ENCODE measurements at regions not wholly inside any gene's neighbourhood (a gene's known extent, or its start where the extent isn't known, plus 50 kb on each side); places are given as distances from the start of the nearest gene placed in this dataset.
"Not testable (repeated sequence)": the region's sequence is repeated elsewhere in the genome, so short reads cannot be mapped to it uniquely, and the experiment has no call there.

- DNase-seq = no peak
These were observed 484.2 kb downstream of the ZNF536 start for GRCh38 chr19:30856376-30856775.

DNA sequence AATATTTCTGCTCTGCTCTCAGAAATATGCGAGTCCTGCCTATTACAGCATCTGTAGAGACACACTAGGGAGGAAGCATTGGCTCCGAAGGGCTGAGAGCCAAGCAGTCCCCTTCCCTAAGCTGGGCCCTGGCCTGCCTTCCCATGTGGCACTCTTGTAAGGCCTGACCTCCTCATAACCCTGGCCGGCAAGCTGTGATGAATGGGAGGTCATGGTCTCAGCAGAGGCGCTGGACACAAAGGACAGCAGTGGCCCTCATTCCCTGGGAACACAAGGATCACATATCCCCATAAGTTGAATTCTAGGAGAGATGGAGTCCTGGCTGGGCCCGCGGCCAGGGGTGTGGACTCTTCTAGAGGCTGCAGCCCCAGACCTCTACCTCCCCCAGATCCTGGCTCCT is 483.3 kb downstream of the ZNF536 start:
- DNase-seq = no peak

GRCh38 chr19:30854661-30855060 is 482.5 kb downstream of the ZNF536 start:
- DNase-seq = no peak

DNA sequence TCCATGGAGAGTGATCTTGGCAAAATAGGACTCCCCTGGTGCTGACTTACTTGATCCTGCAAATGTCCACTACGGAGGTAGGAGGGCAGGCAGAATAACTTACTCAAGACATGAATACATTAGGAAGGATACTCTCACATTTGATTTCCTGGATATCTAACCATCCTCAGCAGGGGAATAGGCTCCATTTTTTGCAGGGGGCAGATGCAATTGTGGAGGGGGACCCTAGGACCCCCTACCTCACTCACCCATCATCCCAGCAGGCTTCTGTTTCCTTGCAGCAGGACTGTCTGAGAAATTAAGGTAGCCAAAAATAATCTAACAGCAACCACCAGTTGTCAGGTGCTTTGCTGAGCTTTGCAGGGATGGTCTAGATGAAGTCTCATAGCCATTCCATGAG is 482.0 kb downstream of the ZNF536 start:
- DNase-seq = no peak

GRCh38 chr19:30853036-30853435 is 480.9 kb downstream of the ZNF536 start:
- DNase-seq = no peak

DNA sequence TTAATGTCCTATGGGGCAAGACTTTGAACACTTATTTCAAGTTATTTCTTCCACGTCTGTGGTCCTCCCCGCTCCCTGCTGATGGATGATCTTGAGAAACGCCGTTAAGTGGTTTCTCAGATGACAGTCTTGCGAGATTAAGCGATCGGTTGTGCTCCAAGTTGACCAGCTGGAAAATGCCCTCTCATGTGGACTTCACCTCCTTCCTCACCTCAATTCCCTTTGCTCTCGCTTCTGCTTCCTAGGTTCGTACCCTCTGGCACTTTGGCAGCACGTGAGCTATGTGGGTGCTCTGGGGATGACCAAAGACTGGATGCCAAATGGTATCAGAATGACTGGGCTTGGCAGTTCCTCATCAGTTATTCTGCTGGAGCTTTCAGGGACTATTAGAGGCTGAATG is 480.0 kb downstream of the ZNF536 start:
- DNase-seq = no peak

GRCh38 chr19:30851646-30852045 is 479.5 kb downstream of the ZNF536 start:
- DNase-seq = no peak

GRCh38 chr19:30848636-30849425 is 476.6 kb downstream of the ZNF536 start:
- DNase-seq = no peak

- no peak for DNase-seq
These were observed 473.9 kb downstream of the ZNF536 start for GRCh38 chr19:30846102-30846501.

DNA sequence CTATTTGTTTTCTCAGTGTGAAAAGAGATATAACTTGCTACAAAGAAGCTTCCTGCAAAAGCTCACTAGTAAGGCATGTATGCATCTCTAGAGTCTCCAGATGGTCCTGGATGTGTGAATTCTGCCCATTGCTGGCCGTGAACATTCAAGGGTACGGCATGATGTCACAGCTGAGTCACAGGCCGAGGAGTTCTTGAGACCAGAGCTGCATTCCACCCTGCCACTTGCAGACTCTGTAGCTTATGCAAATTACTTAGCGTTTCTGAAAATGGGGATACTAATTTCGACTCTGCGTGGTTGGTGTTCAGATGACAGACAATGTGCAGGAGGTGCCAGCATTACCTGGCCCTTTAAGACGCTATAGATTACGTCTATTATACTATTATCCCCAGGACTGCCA is 470.7 kb downstream of the ZNF536 start:
- no peak for DNase-seq

DNA sequence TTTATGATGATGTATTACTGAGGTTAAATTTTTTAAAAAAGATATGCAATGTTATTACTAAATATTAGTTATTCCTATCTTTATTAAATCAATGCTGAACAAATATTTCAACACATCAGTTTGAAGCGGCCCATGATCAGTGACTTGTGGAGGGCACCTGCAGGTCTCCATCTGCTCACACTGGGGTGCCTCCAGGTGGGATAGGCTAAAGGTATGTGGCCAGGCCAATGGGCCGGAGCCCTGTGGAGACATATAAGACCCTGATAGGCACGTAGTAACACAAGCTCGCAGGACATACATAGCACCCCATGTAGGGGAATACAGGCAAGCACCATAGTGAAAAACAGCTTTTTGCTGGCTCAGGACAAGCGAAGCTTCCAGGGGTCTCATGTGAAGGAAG is 469.8 kb downstream of the ZNF536 start:
- no peak for DNase-seq

- DNase-seq = no peak
These were observed 458.7 kb downstream of the ZNF536 start for GRCh38 chr19:30830875-30831274.

DNA sequence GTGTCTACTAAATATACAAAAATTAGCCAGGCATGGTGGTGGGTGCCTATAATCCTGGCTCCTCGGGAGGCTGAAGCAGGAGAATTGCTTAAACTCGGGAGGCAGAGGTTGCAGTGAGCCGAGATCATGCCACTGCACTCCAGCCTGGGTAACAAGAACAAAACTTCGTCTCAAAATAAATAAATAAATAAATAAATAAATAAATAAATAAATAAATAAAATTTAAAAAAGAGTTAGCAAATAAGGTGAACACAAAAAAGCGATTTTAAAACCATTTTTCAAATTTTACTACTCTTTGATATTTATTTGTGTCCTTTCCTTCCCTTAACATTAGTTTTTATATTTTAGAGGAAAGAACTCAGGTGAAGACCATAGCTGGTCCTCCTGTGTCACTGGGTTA is 453.3 kb downstream of the ZNF536 start:
- not testable (repeated sequence) for DNase-seq

DNA sequence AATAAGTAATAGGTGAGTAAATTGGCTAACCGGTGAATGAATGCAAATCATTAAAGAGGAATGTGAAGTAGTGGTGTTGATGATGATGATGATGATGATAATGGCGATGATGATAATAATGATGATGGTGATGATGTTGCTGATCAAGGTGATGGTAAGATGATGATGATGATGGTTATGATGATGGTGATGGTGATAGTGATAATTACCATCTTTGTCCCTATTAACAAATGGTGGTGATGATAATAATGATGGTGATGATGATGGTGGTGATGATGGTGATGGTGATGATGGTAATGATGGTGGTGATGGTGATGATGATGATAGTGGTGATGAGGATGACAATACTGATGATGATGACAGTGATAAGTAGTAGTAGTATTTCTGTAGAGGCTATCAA is 452.6 kb downstream of the ZNF536 start:
- no peak for DNase-seq

DNA sequence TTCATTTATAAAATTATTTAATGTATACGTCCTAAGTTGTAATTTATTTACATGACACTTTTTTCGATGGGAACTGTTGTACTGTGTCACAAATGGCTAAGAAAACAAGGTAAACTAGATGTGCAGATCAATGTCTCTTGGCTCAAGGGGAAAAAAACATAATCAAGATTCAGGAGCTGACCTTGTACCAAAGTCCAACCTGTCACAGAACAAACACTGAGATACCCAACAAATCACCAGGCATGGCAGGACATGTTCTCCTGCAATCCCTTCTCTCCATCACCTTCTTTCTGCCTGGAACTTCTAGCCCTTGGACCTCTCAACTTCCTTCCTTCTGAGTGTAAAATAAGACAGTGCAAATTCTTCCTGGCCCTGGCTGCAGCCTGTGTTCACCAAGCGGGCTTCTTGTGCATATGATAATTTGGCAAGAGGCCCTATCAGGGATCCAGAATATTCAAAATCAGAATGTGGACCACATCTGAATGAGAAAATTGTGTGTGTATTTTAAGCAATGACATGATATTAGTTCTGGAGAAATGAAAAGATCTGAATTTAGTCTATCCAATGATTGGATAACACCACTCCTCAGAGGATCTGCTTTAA is 445.9 kb downstream of the ZNF536 start:
- no peak for DNase-seq

DNA sequence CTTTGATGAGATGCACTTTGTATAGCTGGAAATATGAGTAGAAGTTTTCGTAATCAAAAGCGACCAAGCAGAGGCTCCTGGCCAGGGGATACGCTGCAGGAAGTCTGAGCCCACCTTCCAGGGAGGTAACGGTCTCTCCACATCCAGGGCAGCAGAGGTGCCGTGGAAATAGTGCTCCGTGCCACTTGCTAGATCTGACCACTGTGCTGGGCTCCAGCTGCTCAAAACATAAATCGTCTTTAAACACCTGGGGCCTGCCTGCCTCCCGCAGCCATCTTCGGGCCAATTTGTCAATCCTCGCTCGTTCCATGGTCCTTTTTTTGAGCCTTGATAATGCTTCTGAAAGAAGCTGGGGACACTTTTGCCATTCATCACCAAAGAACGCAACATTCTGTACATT is 445.0 kb downstream of the ZNF536 start:
- DNase-seq = no peak

- no peak for DNase-seq
These were observed 443.9 kb downstream of the ZNF536 start for GRCh38 chr19:30815889-30816580.

GRCh38 chr19:30812099-30812678 is 440.0 kb downstream of the ZNF536 start:
- no peak for DNase-seq

- DNase-seq = no peak
These were observed 439.4 kb downstream of the ZNF536 start for GRCh38 chr19:30811397-30812098.

DNA sequence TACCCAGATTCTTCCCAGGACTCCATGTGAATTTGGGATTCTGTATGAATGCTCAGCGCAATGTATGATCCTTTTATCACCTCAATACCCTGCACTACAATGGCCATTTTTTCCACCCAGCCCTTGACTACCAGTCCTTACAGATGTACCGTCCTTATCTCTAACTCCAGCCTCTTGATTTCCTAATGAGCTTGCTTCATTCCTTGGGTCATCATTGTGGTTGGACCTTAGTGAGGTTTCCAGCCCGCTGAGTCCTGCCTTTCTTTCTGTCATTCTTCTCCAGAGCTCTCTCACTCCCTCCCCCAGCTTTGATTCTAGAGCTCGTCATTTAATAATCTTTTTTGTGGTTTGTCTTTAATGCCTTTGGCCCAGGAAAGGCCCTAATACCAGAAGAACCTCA is 438.5 kb downstream of the ZNF536 start:
- no peak for DNase-seq

DNA sequence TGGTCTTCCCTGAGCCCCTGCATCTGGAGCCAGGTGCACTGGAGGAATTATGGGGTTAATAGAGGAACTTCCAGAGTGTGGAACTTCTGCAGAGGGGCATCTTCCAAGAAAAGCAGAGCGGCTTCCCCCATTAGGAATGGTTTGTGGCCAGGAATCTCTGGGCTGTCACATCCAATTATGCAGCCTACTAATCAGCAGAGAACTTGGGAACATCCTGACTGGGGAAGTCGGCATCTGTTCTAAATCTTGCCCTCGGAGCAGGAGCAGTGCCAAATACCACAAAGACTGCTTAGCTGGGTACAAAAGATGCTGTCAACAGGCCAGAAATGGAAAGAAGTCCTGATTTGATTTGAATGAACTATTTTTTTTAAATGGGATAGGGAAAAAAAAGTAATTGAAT is 435.1 kb downstream of the ZNF536 start:
- DNase-seq = no peak

DNA sequence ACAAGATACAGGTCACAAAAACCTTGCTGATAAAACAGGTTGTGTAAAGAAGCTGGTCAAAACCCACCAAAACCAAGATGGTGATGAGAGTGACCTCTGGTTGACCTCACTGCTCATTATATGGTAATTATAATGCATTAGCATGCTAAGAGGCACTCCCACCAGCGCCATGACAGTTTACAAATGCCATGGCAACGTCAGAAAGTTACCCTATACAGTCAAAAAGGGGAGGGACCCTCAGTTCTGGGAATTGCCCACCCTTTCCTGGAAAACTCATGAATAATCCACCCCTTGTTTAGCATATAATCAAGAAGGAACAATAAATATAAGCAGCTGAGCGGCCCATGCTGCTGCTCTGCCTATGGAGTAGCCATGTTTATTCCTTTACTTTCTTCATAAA is 434.1 kb downstream of the ZNF536 start:
- DNase-seq = no peak

GRCh38 chr19:30804751-30805150 is 432.6 kb downstream of the ZNF536 start:
- no peak for DNase-seq
